Liver (tissue), 8 donors: ENCODE measurements at regions not wholly inside any gene's neighbourhood (a gene's known extent, or its start where the extent isn't known, plus 50 kb on each side); places are given as distances from the start of the nearest gene placed in this dataset.

Experiments used
- DNase-seq: peaks from one replicate; pipeline ENCODE4 v3.0.0-alpha.2; 2017; ENCODE audit warnings: low spot score
- H3K27ac ChIP-seq, 2 donors: one replicate each; pipeline ENCODE4 v1.7.0; 2013; ENCODE audit warnings: inconsistent platforms in 2 of 2, low read length in 2 of 2, control low read depth in 1 of 2, low read depth in 1 of 2, mild to moderate bottlenecking in 1 of 2
- H3K27me3 ChIP-seq, 4 donors: one replicate each; pipeline versions ENCODE4 v1.6.1 to v1.7.0; 2013; ENCODE audit warnings: low read length in 3 of 4, inconsistent platforms in 1 of 4, mild to moderate bottlenecking in 1 of 4, moderate library complexity in 1 of 4; ENCODE audit not compliant: control insufficient read depth in 4 of 4, insufficient read depth in 4 of 4
- H3K36me3 ChIP-seq, 4 donors: one replicate each; pipeline versions ENCODE4 v1.6.1 to v1.7.0; 2013; ENCODE audit warnings: low read length in 3 of 4, mild to moderate bottlenecking in 3 of 4, low read depth in 1 of 4, moderate library complexity in 1 of 4; ENCODE audit not compliant: control insufficient read depth in 4 of 4, insufficient read depth in 3 of 4
- H3K4me1 ChIP-seq, 4 donors: one replicate each; pipeline versions ENCODE4 v1.6.1 to v1.7.0; 2013; ENCODE audit warnings: low read length in 3 of 4, mild to moderate bottlenecking in 3 of 4, moderate library complexity in 1 of 4; ENCODE audit not compliant: control insufficient read depth in 4 of 4, insufficient read depth in 4 of 4
- H3K4me3 ChIP-seq, 3 donors: one replicate each; pipeline versions ENCODE4 v1.6.1 to v1.7.0; 2013; ENCODE audit warnings: low read length in 3 of 3, control low read depth in 1 of 3, low read depth in 1 of 3, mild to moderate bottlenecking in 1 of 3
- H3K9ac ChIP-seq, 2 donors: one replicate each; pipeline ENCODE4 v1.7.0; 2013; ENCODE audit warnings: low read length in 2 of 2, mild to moderate bottlenecking in 2 of 2, moderate library complexity in 2 of 2, control low read depth in 1 of 2, low read depth in 1 of 2
- H3K9me3 ChIP-seq, 4 donors: one replicate each; pipeline versions ENCODE4 v1.6.1 to v1.7.0; 2013; ENCODE audit warnings: low read length in 3 of 4; ENCODE audit not compliant: control insufficient read depth in 4 of 4
- ATF3 ChIP-seq: IDR thresholded peaks from 2 replicates; pipeline ENCODE4 v1.6.1; 2016; ENCODE audit warnings: antibody characterized with exemption
- CTCF ChIP-seq: fragments of 150-350 bp; IDR thresholded peaks from 2 replicates; pipeline ENCODE4 v1.5.1; 2017; ENCODE audit warnings: improper control_type of control experiment, low read depth, low read length; ENCODE audit not compliant: missing input control
- EGR1 ChIP-seq, 2 donors: IDR thresholded peaks; 2 replicates each; pipeline ENCODE4 v1.6.1; 2016 to 2018; ENCODE audit warnings: antibody characterized with exemption in 2 of 2, low read depth in 2 of 2
- FOXA2 ChIP-seq: IDR thresholded peaks from 2 replicates; pipeline ENCODE4 v1.6.1; 2016; ENCODE audit warnings: antibody characterized with exemption
- GABPA ChIP-seq, 2 donors: IDR thresholded peaks in 1 of 2; conservative IDR thresholded peaks in 1 of 2; 2 replicates each; pipeline ENCODE4 v1.6.1; 2016; ENCODE audit warnings: antibody characterized with exemption in 2 of 2, mild to moderate bottlenecking in 1 of 2, moderate library complexity in 1 of 2
- HNF4A ChIP-seq, 2 donors: conservative IDR thresholded peaks; 2 replicates each; pipeline ENCODE4 v1.6.1; 2016; ENCODE audit warnings: antibody characterized with exemption in 2 of 2, mild to moderate bottlenecking in 2 of 2
- HNF4G ChIP-seq: IDR thresholded peaks from 2 replicates; pipeline ENCODE4 v1.6.1; 2016; ENCODE audit warnings: antibody characterized with exemption
- MAX ChIP-seq: IDR thresholded peaks from 2 replicates; pipeline ENCODE4 v1.6.1; 2016; ENCODE audit warnings: antibody characterized with exemption
- NR2F2 ChIP-seq: IDR thresholded peaks from 2 replicates; pipeline ENCODE4 v1.6.1; 2016; ENCODE audit warnings: antibody characterized with exemption
- RAD21 ChIP-seq, 2 donors: IDR thresholded peaks; 2 replicates each; pipeline ENCODE4 v1.6.1; 2016; ENCODE audit warnings: antibody characterized with exemption in 2 of 2, mild to moderate bottlenecking in 2 of 2
- REST ChIP-seq: IDR thresholded peaks from 2 replicates; pipeline ENCODE4 v1.6.1; 2016; ENCODE audit warnings: antibody characterized with exemption, mild to moderate bottlenecking
- RXRA ChIP-seq, 2 donors: IDR thresholded peaks; 2 replicates each; pipeline ENCODE4 v1.6.1; 2017 to 2018; ENCODE audit warnings: antibody characterized with exemption in 2 of 2, mild to moderate bottlenecking in 1 of 2
- SP1 ChIP-seq: IDR thresholded peaks from 2 replicates; pipeline ENCODE4 v1.6.1; 2018; ENCODE audit warnings: antibody characterized with exemption, mild to moderate bottlenecking
- TAF1 ChIP-seq: conservative IDR thresholded peaks from 2 replicates; pipeline ENCODE4 v1.6.1; 2016; ENCODE audit warnings: antibody characterized with exemption, mild to moderate bottlenecking
- WGBS: extraction: QIAGEN DNeasy Blood & Tissue Kit; methylation state at CpG from one replicate; pipeline ENCODE4 v1.1.7; 2013; 5-methylcytosine and 5-hydroxymethylcytosine counted together
- donor health status: healthy.
- donor health status: healthy.
- donor health status: healthy.
- donor health status: healthy.
- donor health status: healthy.

GRCh38 chr20:57835074-57835452, 125.2 kb upstream of the PMEPA1 start:
- Histone ChIP-seq H3K4me1 (no peaks in the 10 kb centered on the region), H3K36me3 (no peaks in the 10 kb centered on the region), H3K27me3 (peaks cover 0 to 11% (median 0%) of the 10 kb centered on the region in 4 donors), H3K4me3 (no peak overlapping the region), H3K9me3 (no peaks in the 10 kb centered on the region), H3K9ac (no peak overlapping the region), H3K27ac (no peak overlapping the region)
- TF ChIP-seq CTCF (no peak), ATF3 (no peak), HNF4A (conservative IDR thresholded peaks at IDR 0.05) (no peak)
- 86% methylated on average over 1 of the region's 1 CpG for WGBS
- no peak for DNase-seq

- H3K9ac ChIP-seq = no peak overlapping the region
- H3K27ac ChIP-seq = no peak overlapping the region
- H3K27me3 ChIP-seq = peaks cover 0 to 11% (median 0%) of the 10 kb centered on the region in 4 donors
- DNase-seq = no peak
- WGBS = 71% methylated on average over 17 of the region's 17 CpGs
- H3K4me1 ChIP-seq = no peaks in the 10 kb centered on the region
- no peaks in the 10 kb centered on the region for H3K9me3 ChIP-seq
- H3K36me3 ChIP-seq = no peaks in the 10 kb centered on the region
- TF ChIP-seq RXRA (IDR thresholded peaks at IDR 0.05) (no peak), FOXA2 (no peak), GABPA (IDR thresholded peaks at IDR 0.05 in 1 of 2, conservative IDR thresholded peaks at IDR 0.05 in 1 of 2) (no peak), REST (no peak), RAD21 (IDR thresholded peaks at IDR 0.05) (no peak), HNF4G (no peak), NR2F2 (no peak), SP1 (no peak), MAX (no peak), EGR1 (IDR thresholded peaks at IDR 0.05; ENCODE audit: low read depth in 2 of 2) (no peak), TAF1 (no peak)
- no peak overlapping the region for H3K4me3 ChIP-seq
Observed at GRCh38 chr20:57834306-57835073, 124.7 kb upstream of the PMEPA1 start.
